ENCODE measurements at regions not wholly inside any gene's neighbourhood (a gene's known extent, or its start where the extent isn't known, plus 50 kb on each side); places are given as distances from the start of the nearest gene placed in this dataset.

GRCh38 chr22:48313175-48313830 lies 1514.4 kb downstream of the BRD1 start:
- H3K79me2 ChIP-seq (ENCODE audit: control insufficient read depth, low read length) = no peaks in the 10 kb centered on the region
- no peaks in the 10 kb centered on the region for H3K4me1 ChIP-seq (ENCODE audit: control insufficient read depth, low read length)
- no peak overlapping the region for H3K4me2 ChIP-seq (ENCODE audit: low read length)
- no peaks in the 10 kb centered on the region for H3K9me2 ChIP-seq (replicated peaks; ENCODE audit: control insufficient read depth, low read length)
- H3K27ac ChIP-seq (ENCODE audit: low read depth, low read length) = no peak overlapping the region
- H3K36me3 ChIP-seq (ENCODE audit: control insufficient read depth, low read length) = no peaks in the 10 kb centered on the region
- no peaks in the 10 kb centered on the region for H3F3A ChIP-seq (ENCODE audit: control insufficient read depth, insufficient read depth)
- TF ChIP-seq CTCF (IDR thresholded peaks at IDR 0.05; ENCODE audit: low read depth, low read length, poor library complexity, severe bottlenecking) (no peak), EZH2phosphoT487 (IDR thresholded peaks at IDR 0.05; ENCODE audit: borderline replicate concordance, low read length) (no peak)
- H3K27me3 ChIP-seq (ENCODE audit: control insufficient read depth, low read length) = no peaks in the 10 kb centered on the region
- H3K9me3 ChIP-seq (ENCODE audit: control insufficient read depth, insufficient read depth, low read length) = peaks cover 4% of the 10 kb centered on the region; the same call in 1 of the 2 replicates
- H4K20me1 ChIP-seq (ENCODE audit: control insufficient read depth, insufficient read depth, low read depth, low read length) = no peaks in the 10 kb centered on the region
- H3K4me3 ChIP-seq (ENCODE audit: low read length) = no peak overlapping the region

- Histone ChIP-seq H3F3A (ENCODE audit: control insufficient read depth, insufficient read depth) (no peaks in the 10 kb centered on the region), H3K79me2 (ENCODE audit: control insufficient read depth, low read length) (no peaks in the 10 kb centered on the region), H3K4me2 (ENCODE audit: low read length) (no peak overlapping the region), H3K27ac (ENCODE audit: low read depth, low read length) (no peak overlapping the region), H3K36me3 (ENCODE audit: control insufficient read depth, low read length) (no peaks in the 10 kb centered on the region), H3K27me3 (ENCODE audit: control insufficient read depth, low read length) (no peaks in the 10 kb centered on the region), H3K9me3 (ENCODE audit: control insufficient read depth, insufficient read depth, low read length) (peaks cover 4% of the 10 kb centered on the region; the same call in 1 of the 2 replicates), H3K4me1 (ENCODE audit: control insufficient read depth, low read length) (no peaks in the 10 kb centered on the region), H3K9me2 (replicated peaks; ENCODE audit: control insufficient read depth, low read length) (no peaks in the 10 kb centered on the region), H3K4me3 (ENCODE audit: low read length) (no peak overlapping the region), H4K20me1 (ENCODE audit: control insufficient read depth, insufficient read depth, low read depth, low read length) (no peaks in the 10 kb centered on the region)
- TF ChIP-seq EZH2phosphoT487 (IDR thresholded peaks at IDR 0.05; ENCODE audit: borderline replicate concordance, low read length) = no peak
- no peak for TF ChIP-seq CTCF (IDR thresholded peaks at IDR 0.05; ENCODE audit: low read depth, low read length, poor library complexity, severe bottlenecking)
Measured at GRCh38 chr22:48310740-48311139, 1516.9 kb downstream of the BRD1 start.

GRCh38 chr22:48310289-48310688 lies 1517.4 kb downstream of the BRD1 start:
- H3K79me2 ChIP-seq (ENCODE audit: control insufficient read depth, low read length) = no peaks in the 10 kb centered on the region
- H3K4me2 ChIP-seq (ENCODE audit: low read length) = no peak overlapping the region

More at GRCh38 chr22:48310289-48310688, 1517.4 kb downstream of the BRD1 start:
- Histone ChIP-seq H3K4me3 (ENCODE audit: low read length) (no peak overlapping the region), H3K27me3 (ENCODE audit: control insufficient read depth, low read length) (no peaks in the 10 kb centered on the region), H3K4me1 (ENCODE audit: control insufficient read depth, low read length) (no peaks in the 10 kb centered on the region), H3K9me2 (replicated peaks; ENCODE audit: control insufficient read depth, low read length) (no peaks in the 10 kb centered on the region), H4K20me1 (ENCODE audit: control insufficient read depth, insufficient read depth, low read depth, low read length) (no peaks in the 10 kb centered on the region), H3K36me3 (ENCODE audit: control insufficient read depth, low read length) (no peaks in the 10 kb centered on the region), H3F3A (ENCODE audit: control insufficient read depth, insufficient read depth) (no peaks in the 10 kb centered on the region), H3K27ac (ENCODE audit: low read depth, low read length) (no peak overlapping the region), H3K9me3 (ENCODE audit: control insufficient read depth, insufficient read depth, low read length) (peaks cover 4% of the 10 kb centered on the region; the same call in 1 of the 2 replicates)
- no peak for TF ChIP-seq CTCF (IDR thresholded peaks at IDR 0.05; ENCODE audit: low read depth, low read length, poor library complexity, severe bottlenecking)
- no peak for TF ChIP-seq EZH2phosphoT487 (IDR thresholded peaks at IDR 0.05; ENCODE audit: borderline replicate concordance, low read length)
